ENCODE measurements at regions not wholly inside any gene's neighbourhood (a gene's known extent, or its start where the extent isn't known, plus 50 kb on each side); places are given as distances from the start of the nearest gene placed in this dataset.

DNA sequence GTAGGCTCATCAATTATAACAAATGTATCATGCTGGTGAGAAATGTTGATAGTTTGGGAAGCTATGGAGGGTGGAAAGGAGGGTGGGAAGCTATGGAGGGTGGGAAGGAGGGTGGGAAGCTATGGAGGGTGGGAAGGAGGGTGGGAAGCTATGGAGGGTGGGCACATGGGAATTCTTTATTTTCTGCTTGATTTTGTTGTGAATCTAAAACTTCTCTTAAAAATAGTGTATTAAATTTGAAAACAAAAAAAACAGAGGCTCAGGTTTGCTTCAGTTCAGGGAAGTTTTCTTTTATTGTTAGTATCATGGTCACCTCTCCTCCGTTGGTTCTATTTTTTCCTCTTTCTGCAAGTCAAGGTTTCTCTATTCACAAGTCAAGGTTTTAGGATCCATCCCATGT is 106.4 kb downstream of the SOD2 start:
- TF ChIP-seq POLR2AphosphoS5 (IDR thresholded peaks at IDR 0.05; ENCODE audit: low read depth, low read length) (no peak), FOXP2 (optimal IDR thresholded peaks at IDR 0.05; ENCODE audit: borderline replicate concordance, extremely low read depth, extremely low read length, insufficient read depth) (no peak), SIN3A (IDR thresholded peaks at IDR 0.05; ENCODE audit: borderline replicate concordance, insufficient read depth, low read length) (no peak), REST (IDR thresholded peaks at IDR 0.05; ENCODE audit: insufficient read depth in 1 of 2, low read depth in 2 of 2, low read length in 2 of 2) (no peak), TAF1 (IDR thresholded peaks at IDR 0.05; ENCODE audit: borderline replicate concordance, insufficient read depth, low read length) (no peak)

DNA sequence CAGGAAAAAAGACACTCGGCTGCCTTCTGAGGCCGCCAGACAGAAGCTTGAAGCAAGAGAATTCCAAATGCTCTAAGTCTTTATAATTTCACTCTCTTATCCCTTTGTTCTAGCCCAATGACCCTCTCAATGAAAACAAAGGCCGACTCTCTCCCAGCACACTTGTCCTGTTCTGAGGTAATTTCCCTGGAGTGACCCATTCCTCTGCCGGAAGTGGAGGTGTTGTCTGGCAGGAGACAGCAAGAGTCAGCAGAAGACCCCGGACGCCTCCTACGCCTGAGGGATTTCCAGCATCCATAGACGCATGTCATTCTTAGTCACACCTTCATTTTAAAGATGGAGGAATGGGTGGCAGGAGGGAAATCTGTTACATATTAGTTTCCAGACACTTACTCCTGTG is 110.3 kb downstream of the SOD2 start:
- no peak for TF ChIP-seq FOXP2 (optimal IDR thresholded peaks at IDR 0.05; ENCODE audit: borderline replicate concordance, extremely low read depth, extremely low read length, insufficient read depth)
- no peak for TF ChIP-seq POLR2AphosphoS5 (IDR thresholded peaks at IDR 0.05; ENCODE audit: low read depth, low read length)
- TF ChIP-seq REST (IDR thresholded peaks at IDR 0.05; ENCODE audit: insufficient read depth in 1 of 2, low read depth in 2 of 2, low read length in 2 of 2), result no peak
- TF ChIP-seq TAF1 (IDR thresholded peaks at IDR 0.05; ENCODE audit: borderline replicate concordance, insufficient read depth, low read length), result no peak
- TF ChIP-seq SIN3A (IDR thresholded peaks at IDR 0.05; ENCODE audit: borderline replicate concordance, insufficient read depth, low read length), result no peak

DNA sequence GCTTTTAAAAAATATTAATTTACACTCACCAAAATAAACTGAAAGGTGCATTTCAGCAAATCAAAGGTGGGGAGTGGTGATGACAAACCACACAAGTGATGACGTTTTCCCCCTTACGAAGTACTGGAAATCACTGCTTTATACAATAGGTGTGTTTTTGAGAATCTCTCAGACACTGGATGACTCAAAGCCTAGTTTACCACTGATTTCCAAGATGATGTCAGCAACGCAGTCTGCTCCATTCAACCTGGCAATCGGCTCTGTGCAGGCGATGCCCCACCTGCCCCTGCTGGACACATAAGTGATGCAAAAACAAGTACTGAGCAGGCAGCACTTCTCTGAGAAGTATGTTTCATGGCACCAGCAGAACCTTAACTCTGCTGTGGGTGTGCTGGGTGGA is 114.4 kb downstream of the SOD2 start:
- TF ChIP-seq TAF1 (IDR thresholded peaks at IDR 0.05; ENCODE audit: borderline replicate concordance, insufficient read depth, low read length) (no peak), POLR2AphosphoS5 (IDR thresholded peaks at IDR 0.05; ENCODE audit: low read depth, low read length) (no peak), FOXP2 (optimal IDR thresholded peaks at IDR 0.05; ENCODE audit: borderline replicate concordance, extremely low read depth, extremely low read length, insufficient read depth) (no peak), SIN3A (IDR thresholded peaks at IDR 0.05; ENCODE audit: borderline replicate concordance, insufficient read depth, low read length) (no peak), REST (IDR thresholded peaks at IDR 0.05; ENCODE audit: insufficient read depth in 1 of 2, low read depth in 2 of 2, low read length in 2 of 2) (no peak)

DNA sequence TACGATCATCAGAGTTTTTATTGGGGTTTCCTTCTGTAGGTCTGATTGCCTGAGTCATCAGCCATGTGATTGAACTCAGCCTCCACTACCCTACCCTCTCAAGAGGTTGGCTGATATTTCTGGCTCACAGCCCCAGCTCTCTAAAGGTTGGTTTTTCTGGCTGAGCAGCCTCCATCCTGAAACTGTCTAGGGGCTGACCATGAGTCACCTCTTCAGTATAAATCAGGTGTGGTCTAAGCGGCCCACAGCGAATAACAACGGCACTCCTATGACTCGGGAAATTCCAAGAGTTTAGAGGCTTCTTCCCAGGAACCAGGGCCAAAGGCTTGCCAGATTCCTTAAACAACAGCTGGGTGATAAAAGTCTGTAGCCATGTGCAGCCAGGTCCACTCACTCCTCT is 115.5 kb downstream of the SOD2 start:
- TF ChIP-seq TAF1 (IDR thresholded peaks at IDR 0.05; ENCODE audit: borderline replicate concordance, insufficient read depth, low read length) (no peak), FOXP2 (optimal IDR thresholded peaks at IDR 0.05; ENCODE audit: borderline replicate concordance, extremely low read depth, extremely low read length, insufficient read depth) (no peak), SIN3A (IDR thresholded peaks at IDR 0.05; ENCODE audit: borderline replicate concordance, insufficient read depth, low read length) (no peak), POLR2AphosphoS5 (IDR thresholded peaks at IDR 0.05; ENCODE audit: low read depth, low read length) (no peak), REST (IDR thresholded peaks at IDR 0.05; ENCODE audit: insufficient read depth in 1 of 2, low read depth in 2 of 2, low read length in 2 of 2) (no peak)
